GM21723 (cell line): ENCODE measurements at regions not wholly inside any gene's neighbourhood (a gene's known extent, or its start where the extent isn't known, plus 50 kb on each side); places are given as distances from the start of the nearest gene placed in this dataset.

Experiments used
- ATAC-seq: cut with Tn5 transposase; IDR thresholded peaks from one replicate; pipeline ENCODE4 v1.9.1; 2021; ENCODE audit warnings: mild to moderate bottlenecking, moderate library complexity; ENCODE audit not compliant: unreplicated experiment

- ATAC-seq, result no peak
Observed at GRCh38 chr5:56561455-56561854, 253.9 kb upstream of the MAP3K1 start.

- no peak for ATAC-seq
Observed at GRCh38 chr5:56558131-56558745, 257.1 kb upstream of the MAP3K1 start.

DNA sequence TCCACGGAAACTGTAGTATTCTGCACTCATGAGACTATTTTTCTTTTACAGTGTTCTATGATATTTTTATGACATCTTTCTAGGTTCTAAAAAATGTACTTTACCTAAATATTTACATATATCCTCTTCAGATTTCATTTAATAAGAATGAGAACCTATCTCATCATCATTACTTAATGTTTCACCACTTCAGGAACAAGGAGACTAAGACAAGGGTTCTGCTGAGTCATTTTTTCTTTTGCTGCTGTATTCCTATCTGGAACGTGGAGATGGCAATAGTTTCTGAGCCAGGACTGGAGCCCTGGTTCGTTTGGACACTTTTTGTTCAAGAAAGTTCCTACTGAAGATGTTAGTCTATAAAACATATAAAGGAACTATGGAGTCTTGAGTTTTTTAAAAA lies 258.2 kb upstream of the MAP3K1 start:
- no peak for ATAC-seq

GRCh38 chr5:56552612-56553268 lies 262.6 kb upstream of the MAP3K1 start:
- ATAC-seq, result no peak

DNA sequence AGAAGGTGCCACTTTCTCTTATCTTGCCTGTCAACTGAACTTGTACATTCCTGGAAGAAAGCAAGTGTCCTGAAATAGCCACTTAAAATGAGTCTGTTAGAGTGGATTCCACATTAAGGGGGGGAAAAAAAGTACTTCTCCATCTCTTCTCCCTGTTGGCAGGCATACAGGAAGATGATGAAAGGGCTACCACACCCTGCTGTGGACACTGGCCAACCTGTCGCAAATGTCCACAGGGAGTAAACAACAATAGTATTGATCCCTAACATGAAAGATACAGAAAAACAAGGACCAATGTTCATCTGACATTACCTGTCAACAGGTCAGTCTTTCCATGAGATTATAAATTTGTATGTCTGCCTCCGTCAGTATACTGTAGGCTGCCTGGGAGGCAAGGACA lies 265.1 kb upstream of the MAP3K1 start:
- ATAC-seq, result no peak

DNA sequence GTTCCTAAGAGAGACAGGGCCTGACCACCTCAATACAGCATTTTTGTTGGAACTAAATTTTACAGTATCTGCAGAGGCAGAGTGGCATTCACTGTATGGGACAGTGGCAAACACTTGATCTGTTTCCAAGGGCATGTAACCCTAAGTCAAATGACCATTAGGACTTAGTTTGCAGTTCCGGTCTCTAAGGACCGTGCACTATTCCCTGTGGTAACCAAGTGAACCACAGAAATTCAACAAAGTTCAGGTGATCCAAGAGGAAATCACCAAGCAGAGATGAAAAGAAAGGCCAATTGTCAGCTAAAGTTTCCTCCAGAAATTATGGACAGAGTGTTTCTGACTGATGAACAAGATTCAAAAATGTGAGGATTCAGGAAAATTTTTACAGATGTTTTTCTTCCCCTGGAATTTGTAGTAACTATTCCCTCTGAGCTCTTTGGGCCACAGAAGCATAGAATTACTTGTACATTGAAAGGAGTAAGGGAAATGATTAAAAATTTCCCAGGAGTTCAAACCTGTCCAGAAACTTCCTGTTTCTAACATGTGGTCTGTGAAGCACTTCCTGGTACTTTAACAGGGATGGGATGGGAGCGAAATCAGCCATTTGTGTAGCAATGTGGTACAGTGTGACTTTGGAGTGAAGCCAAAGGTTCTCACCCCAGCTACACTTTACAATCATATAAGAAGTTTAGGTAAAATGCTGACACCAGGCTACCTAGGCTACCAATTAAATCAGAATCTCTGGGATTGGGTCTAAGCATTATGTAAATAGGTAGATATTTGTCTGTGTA lies 266.1 kb upstream of the MAP3K1 start:
- no peak for ATAC-seq

DNA sequence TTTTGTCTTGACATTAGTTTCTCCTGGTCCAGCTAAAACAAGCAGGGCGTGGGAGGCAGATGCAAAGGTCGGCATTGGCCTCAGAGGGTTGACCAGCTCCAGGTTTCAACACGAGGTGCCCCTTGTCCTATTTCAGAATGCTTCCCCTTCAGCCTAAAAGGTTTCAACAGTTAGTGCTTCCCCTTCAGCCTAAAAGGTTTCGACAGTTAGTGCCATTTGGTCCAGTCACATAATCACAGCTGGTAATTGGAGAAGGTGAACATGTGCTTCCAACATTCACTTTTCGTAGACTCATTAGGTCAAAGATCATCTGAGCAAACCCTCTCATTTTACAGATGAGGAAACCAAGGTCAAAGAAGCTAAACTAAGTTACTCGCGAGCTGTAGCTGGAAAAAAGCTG lies 270.3 kb upstream of the MAP3K1 start:
- ATAC-seq, result no peak

DNA sequence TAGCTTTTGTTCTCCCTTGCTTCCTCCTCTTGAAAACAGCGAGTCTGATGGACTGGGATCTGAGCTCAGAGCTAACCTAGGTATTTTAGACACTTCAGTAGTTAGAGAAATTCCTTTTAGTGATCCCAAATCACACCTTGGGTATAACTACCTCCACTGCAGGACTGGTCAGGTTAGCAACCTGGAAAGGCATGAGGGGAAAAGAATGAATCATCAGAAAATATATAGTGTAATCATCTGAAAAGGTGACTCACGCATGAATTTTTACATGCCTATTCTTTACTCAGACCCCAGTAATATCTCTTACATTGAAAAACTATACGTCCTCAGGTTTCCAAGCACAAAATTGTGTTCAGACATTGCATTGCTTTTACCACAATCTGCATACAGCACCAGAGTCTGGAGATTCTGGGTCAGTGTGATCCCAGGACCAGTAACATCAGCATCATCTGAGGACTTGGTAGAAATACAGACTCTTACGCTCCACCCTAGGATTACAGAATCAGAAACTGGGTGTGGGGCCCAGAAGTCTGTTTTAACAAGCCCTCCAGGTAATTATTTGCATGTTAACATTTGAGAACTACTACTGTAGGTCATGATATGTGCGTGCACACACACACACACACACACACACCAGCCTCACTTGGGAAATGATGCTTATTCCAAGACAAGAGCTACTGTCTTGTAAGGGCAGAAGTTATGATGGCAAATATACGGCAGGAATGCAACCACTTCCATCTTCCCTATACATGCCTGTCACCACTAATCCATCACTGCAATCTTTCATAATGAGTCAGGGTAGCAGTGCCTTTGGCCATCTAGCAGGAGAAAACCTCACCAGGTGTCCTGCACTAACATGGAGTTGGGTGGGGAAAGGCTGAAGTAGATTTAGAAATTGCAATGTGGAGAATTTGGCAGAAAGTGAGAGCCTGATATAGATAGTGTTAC lies 271.6 kb upstream of the MAP3K1 start:
- no peak for ATAC-seq

- no peak for ATAC-seq
Observed at GRCh38 chr5:56540266-56540665, 275.1 kb upstream of the MAP3K1 start.

DNA sequence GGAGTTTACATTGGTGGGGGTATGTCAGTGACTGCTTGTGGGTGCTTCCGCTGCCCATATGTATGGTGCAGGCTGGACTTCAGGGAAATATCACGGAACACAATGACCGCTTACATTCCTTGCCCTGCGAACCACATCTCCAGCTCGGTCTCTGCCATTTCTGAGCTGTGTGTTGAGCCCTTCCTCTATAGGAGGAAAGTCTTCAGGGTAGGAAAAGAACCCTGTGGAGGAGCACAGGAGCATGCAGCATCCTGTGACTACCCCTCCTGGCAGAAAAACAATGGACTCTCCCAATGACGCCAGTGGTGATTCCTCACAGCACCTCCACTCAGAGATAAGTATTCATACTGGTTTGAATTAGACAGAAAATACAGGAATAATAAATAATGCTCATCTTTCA lies 276.8 kb upstream of the MAP3K1 start:
- ATAC-seq, result no peak

- no peak for ATAC-seq
Observed at GRCh38 chr5:56535347-56535746, 280.0 kb upstream of the MAP3K1 start.

DNA sequence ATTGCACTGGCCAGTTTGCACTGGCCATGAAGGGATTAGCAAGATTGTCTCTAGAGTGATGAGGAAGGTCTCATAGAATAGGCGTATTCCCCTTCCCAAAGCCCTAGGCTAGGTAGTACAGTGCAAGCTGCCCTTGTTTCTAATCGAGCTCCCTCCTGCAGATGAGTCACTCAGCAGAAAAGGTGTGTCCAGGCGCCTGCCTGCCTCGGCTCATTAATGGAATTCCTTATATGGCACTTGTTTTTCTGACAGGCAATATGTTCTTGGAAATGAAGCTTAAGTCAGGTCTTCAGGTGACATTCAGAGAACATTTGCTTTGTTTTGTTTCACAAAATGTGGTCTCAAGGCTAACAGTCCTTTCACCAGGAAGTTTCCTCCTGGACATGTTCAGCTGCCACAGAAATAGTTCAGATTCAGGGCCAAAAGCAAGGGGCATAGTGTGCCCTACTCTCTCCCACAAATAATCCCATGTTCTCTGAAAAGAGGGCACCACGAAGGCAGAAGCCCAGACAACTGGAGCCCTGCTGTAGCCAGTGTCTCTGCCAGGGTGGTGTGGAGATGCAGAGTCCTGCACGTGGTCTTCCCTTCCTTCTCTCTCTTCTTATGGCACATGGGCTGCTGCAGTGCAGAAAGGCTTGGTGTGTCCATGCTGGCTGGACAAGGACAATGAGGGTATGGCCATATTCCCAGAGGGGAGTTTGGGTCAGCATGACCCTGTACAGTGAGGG lies 281.1 kb upstream of the MAP3K1 start:
- no peak for ATAC-seq

DNA sequence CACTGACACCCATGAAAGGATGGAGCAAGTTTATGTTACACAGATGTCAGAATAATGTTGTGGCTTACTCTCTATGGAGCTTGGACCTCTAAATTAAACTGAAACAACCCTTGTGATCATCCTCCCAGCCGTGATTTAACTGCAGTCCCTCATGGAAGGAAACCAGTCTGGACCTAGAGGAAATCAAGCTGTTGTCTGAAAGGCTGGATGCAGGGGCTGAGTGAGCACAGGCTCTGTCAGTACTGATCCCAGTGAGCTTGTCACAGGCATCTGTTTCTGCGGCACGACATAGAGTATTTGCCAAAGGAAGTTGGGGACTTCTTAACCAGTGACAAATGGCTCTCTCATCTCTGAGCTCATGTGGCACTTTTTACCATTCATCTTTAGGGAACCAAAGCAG lies 282.9 kb upstream of the MAP3K1 start:
- ATAC-seq, result no peak

- no peak for ATAC-seq
Observed at GRCh38 chr5:56530626-56531138, 284.7 kb upstream of the MAP3K1 start.

DNA sequence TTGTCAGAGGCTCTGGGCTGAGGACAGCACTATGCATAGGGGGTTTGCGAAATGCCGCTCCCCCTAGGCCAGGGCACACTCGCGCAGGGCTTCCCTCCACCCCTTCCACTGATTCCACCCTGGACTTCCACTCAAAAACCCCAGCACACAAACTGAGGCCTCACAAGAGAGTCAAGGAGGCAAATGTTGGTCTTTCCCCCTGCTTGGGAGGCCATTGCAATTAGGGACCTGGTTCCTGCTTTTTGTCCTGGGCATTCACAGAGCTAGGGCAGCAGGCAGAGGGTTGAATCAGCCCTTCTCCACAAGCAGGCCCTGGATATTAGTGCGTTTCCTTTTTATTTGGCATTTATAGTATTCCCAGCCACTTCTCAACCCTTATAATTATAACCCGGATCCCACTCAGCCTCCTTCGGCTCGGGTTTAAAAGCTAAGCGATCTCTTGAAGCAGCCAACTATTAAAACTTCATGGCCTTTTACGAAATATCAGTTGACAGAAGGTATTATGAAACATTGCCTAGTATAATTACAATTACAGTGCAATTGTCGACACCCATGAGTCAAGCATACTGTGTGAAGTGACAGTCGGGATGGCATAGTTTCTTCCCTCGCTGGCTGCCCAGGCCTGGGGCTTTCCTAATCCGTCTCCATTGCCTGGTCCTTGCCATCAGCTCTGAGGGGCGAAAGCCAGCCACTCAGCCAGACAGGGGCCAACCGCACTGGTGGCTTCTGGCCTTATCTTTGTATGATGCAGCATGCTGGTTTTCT lies 285.5 kb upstream of the MAP3K1 start:
- ATAC-seq, result no peak

DNA sequence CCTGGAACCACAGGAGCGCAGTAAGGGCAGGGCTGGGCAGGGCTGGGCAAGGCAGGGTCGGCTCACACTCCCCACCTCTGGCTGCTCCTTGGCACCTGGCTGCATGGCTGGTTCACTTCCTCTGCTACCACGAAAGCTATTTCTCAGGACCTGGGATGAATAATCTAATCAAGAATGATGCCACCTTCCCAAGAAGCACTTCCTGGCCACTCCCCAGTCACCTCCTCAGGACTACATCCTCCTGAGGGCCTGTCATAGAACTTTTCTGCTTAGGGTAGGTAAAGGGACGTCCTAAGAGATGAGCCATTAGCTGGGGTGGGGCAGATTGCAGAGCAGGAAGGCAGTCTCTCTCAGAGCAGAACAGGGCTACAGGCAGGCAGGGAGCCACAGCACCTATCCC lies 288.2 kb upstream of the MAP3K1 start:
- no peak for ATAC-seq

DNA sequence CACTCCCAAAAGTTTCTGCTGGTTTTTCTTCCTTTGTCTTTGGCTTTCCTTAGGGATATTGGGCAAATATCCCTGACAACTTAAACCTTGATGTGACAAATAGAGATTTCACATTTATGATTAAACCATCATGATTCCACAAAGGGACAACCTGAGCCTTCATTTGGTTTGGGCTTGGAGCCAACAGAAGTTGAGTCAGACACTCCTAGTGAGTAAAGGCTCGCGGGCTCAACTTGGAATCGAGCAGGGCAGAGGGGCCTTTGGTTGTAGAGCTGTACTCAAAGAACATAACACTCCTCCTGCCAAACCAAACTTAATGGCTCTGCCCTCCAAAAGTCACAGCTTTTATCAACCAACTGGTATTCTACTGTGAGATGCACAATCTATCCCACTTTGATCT lies 290.2 kb upstream of the MAP3K1 start:
- ATAC-seq, result no peak

DNA sequence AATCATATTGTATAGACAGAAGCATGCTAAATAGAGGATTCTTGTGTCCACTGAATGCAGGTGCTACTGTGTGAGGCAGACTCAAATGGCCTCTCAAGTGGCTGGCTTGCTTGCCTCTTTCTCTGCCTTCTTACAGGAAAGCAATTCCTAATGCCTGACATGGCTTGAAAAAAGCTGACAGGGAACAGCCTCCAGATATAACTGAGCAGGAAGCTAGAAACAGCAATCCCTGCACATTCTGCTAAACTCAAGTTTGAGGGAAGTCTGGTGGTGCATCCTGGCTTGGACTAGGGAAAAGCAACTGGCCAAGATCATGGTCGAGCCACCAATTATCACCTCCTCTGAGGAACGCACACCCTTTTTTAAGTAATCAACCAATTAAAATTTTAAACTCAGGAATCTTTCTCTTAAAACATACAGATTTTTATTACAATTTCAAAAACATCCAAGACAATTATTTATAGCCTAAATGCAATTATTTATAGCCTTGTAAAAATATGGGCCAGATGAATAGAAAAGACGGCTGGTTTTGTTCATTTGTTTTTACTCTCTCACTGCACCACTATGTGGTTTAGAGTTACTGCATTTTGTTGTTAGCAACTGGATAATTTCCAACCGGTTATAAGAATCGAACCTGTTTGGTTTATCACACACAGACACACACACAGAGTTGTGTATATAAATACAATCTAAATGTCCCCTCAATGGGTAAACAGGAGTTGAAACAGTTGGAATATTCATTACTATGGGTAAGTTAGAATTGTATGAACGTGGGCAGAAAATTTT lies 290.9 kb upstream of the ANKRD55 start:
- no peak for ATAC-seq

GRCh38 chr5:56522960-56523359 lies 289.8 kb upstream of the ANKRD55 start:
- no peak for ATAC-seq
